Spleen (tissue), 11 donors: ENCODE measurements at regions not wholly inside any gene's neighbourhood (a gene's known extent, or its start where the extent isn't known, plus 50 kb on each side); places are given as distances from the start of the nearest gene placed in this dataset.

Source experiments
- DNase-seq: peaks from one replicate; pipeline ENCODE4 v3.0.0-alpha.2; 2020
- H3K27ac ChIP-seq, 8 donors: fragments of 200-600 bp; sonication (generic) in 7 of 8; 1 replicate in 4 of 8; 2 replicates in 4 of 8; pipeline versions ENCODE4 v1.5.0 to v1.8.0; 2016 to 2021; ENCODE audit warnings: inconsistent platforms in 4 of 8, mild to moderate bottlenecking in 4 of 8, moderate library complexity in 1 of 8
- H3K27me3 ChIP-seq, 7 donors: fragments of 200-600 bp; sonication (generic) in 6 of 7; replicated peaks in 1 of 7; 1 replicate in 4 of 7; 2 replicates in 3 of 7; pipeline versions ENCODE4 v1.5.0 to v1.8.0; 2016 to 2021; ENCODE audit warnings: inconsistent platforms in 3 of 7, mild to moderate bottlenecking in 1 of 7
- H3K36me3 ChIP-seq, 6 donors: fragments of 200-600 bp; sonication (generic) in 5 of 6; 1 replicate in 4 of 6; 2 replicates in 2 of 6; pipeline versions ENCODE4 v1.5.0 to v1.8.0; 2016 to 2021; ENCODE audit warnings: inconsistent platforms in 2 of 6
- H3K4me1 ChIP-seq, 6 donors: fragments of 200-600 bp; sonication (generic) in 5 of 6; 1 replicate in 3 of 6; 2 replicates in 3 of 6; pipeline versions ENCODE4 v1.5.0 to v1.8.0; 2016 to 2021; ENCODE audit warnings: inconsistent platforms in 3 of 6
- H3K4me3 ChIP-seq, 8 donors: fragments of 200-600 bp; sonication (generic) in 7 of 8; 1 replicate in 4 of 8; 2 replicates in 4 of 8; pipeline versions ENCODE4 v1.5.0 to v1.8.0; 2016 to 2021; ENCODE audit warnings: inconsistent platforms in 4 of 8, mild to moderate bottlenecking in 4 of 8, moderate library complexity in 2 of 8
- H3K9me3 ChIP-seq, 8 donors: fragments of 200-600 bp; sonication (generic) in 7 of 8; 1 replicate in 4 of 8; 2 replicates in 4 of 8; pipeline versions ENCODE4 v1.5.0 to v1.8.0; 2016 to 2021; ENCODE audit warnings: inconsistent platforms in 4 of 8
- POLR2A ChIP-seq, 3 donors: fragments of 450-650 bp; IDR thresholded peaks; one replicate each; pipeline ENCODE4 v1.5.1; 2017; ENCODE audit warnings: antibody characterized with exemption in 3 of 3, mild to moderate bottlenecking in 1 of 3
- POLR2AphosphoS5 ChIP-seq, 3 donors: sonication (generic); formaldehyde crosslinking; IDR thresholded peaks; one replicate each; pipeline ENCODE4 v1.5.1; 2017; ENCODE audit warnings: antibody characterized with exemption in 3 of 3
- WGBS, 5 donors: extraction: QIAGEN DNeasy Blood & Tissue Kit in 3 of 5; methylation state at CpG; one replicate each; pipeline versions ENCODE4 v1.1.5 to v1.1.7; 2013 to 2018; 5-methylcytosine and 5-hydroxymethylcytosine counted together
- intact Hi-C: fragments of 100-400 bp; cut with DNase I; formaldehyde crosslinking; loops from one replicate; pipeline ENCODE4 v1.15.0; 2023; ENCODE audit warnings: low total_unique reads
- TF ChIP-seq, protein P1 (sequence below), 11 experiments: fragments of 200-600 bp in 7 of 11; fragments of 450-650 bp in 4 of 11; sonication (generic) in 4 of 11; IDR thresholded peaks in 8 of 11; conservative IDR thresholded peaks in 3 of 11; 1 replicate in 7 of 11; 2 replicates in 4 of 11; pipeline versions ENCODE4 v1.4.0 to v1.8.0; 2016 to 2021; ENCODE audit warnings: antibody characterized with exemption in 11 of 11, inconsistent platforms in 4 of 11, mild to moderate bottlenecking in 1 of 11
- donor health status: healthy with polysubstance abuse.
- donor health status: DM: no; HTN: no; CAD: no; lungs with moderate emphysema.
- donor health status: DM: no; HTN: no; CAD: no.
- donor health status: Bipolar disorder and iron deficiency.
- donor health status: healthy.
- donor health status: DM: no; HTN: no; CAD: no.
- donor health status: DM: yes; HTN: yes; CAD: no.

DNA sequence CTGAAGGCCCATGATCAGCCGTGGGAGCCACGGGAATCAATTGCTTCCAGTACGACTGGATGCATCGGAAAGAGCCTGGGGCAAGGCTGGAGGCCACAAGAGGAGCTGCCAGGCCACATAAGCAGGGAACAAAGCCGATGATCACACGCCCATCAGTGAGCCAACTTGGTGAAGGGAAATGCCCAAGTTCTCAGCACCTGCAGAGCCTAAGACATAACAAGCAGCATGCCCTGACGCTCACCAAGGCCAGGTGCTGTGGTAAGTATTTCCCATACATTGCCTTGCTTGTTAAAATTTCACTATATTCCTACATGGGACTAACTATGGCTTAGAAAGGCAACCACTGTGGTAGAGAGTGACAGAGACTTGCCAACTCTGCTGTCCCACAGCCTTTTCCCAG is 555.9 kb downstream of the BCL11B start:
- 82 to 92% (median 87%) methylated on average over 3 to 7 of the region's 7 CpGs for WGBS, 5 donors
- no peak overlapping the region for H3K4me3 ChIP-seq
- H3K27ac ChIP-seq, result no peak overlapping the region
- no peaks in the 10 kb centered on the region for H3K9me3 ChIP-seq
- intact Hi-C loops, result no loop called here
- no peaks in the 10 kb centered on the region for H3K4me1 ChIP-seq
- TF ChIP-seq POLR2A (IDR thresholded peaks at IDR 0.05), result no peak
- TF ChIP-seq, protein P1, sequence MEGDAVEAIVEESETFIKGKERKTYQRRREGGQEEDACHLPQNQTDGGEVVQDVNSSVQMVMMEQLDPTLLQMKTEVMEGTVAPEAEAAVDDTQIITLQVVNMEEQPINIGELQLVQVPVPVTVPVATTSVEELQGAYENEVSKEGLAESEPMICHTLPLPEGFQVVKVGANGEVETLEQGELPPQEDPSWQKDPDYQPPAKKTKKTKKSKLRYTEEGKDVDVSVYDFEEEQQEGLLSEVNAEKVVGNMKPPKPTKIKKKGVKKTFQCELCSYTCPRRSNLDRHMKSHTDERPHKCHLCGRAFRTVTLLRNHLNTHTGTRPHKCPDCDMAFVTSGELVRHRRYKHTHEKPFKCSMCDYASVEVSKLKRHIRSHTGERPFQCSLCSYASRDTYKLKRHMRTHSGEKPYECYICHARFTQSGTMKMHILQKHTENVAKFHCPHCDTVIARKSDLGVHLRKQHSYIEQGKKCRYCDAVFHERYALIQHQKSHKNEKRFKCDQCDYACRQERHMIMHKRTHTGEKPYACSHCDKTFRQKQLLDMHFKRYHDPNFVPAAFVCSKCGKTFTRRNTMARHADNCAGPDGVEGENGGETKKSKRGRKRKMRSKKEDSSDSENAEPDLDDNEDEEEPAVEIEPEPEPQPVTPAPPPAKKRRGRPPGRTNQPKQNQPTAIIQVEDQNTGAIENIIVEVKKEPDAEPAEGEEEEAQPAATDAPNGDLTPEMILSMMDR (IDR thresholded peaks at IDR 0.05 in 8 of 11, conservative IDR thresholded peaks at IDR 0.05 in 3 of 11), result no peak
- TF ChIP-seq POLR2AphosphoS5 (IDR thresholded peaks at IDR 0.05), result no peak
- DNase-seq, result no peak
- no peaks in the 10 kb centered on the region for H3K36me3 ChIP-seq
- H3K27me3 ChIP-seq, result no peaks in the 10 kb centered on the region

- 65 to 93% (median 82%) methylated on average over 1 of the region's 1 CpG for WGBS, 5 donors
- intact Hi-C loops, result no loop called here
These were observed 550.9 kb downstream of the BCL11B start for GRCh38 chr14:98721061-98721460.

GRCh38 chr14:98724734-98725133 is 547.3 kb downstream of the BCL11B start:
- TF ChIP-seq, protein P1 (IDR thresholded peaks at IDR 0.05 in 8 of 11, conservative IDR thresholded peaks at IDR 0.05 in 3 of 11), result no peak
- TF ChIP-seq POLR2A (IDR thresholded peaks at IDR 0.05) (no peak), POLR2AphosphoS5 (IDR thresholded peaks at IDR 0.05) (no peak)
- no peaks in the 10 kb centered on the region for H3K36me3 ChIP-seq
- peaks cover 0 to 18% (median 0%) of the 10 kb centered on the region in 7 donors for H3K27me3 ChIP-seq
- DNase-seq, result no peak
- no peaks in the 10 kb centered on the region for H3K9me3 ChIP-seq
- no peaks in the 10 kb centered on the region for H3K4me1 ChIP-seq
- WGBS, 5 donors, result 66 to 74% (median 69%) methylated on average over 9 of the region's 9 CpGs
- H3K27ac ChIP-seq, result no peak overlapping the region
- no peak overlapping the region for H3K4me3 ChIP-seq
- intact Hi-C loops, result no loop called here

More at GRCh38 chr14:98721061-98721460, 550.9 kb downstream of the BCL11B start:
- H3K27me3 ChIP-seq, result peaks cover 0 to 11% (median 0%) of the 10 kb centered on the region in 7 donors
- H3K27ac ChIP-seq, result no peak overlapping the region
- H3K36me3 ChIP-seq, result no peaks in the 10 kb centered on the region
- DNase-seq, result no peak
- TF ChIP-seq POLR2A (IDR thresholded peaks at IDR 0.05) (no peak), POLR2AphosphoS5 (IDR thresholded peaks at IDR 0.05) (no peak)
- TF ChIP-seq, protein P1 (IDR thresholded peaks at IDR 0.05 in 8 of 11, conservative IDR thresholded peaks at IDR 0.05 in 3 of 11), result no peak
- H3K9me3 ChIP-seq, result no peaks in the 10 kb centered on the region
- no peak overlapping the region for H3K4me3 ChIP-seq
- H3K4me1 ChIP-seq, result no peaks in the 10 kb centered on the region

- no peaks in the 10 kb centered on the region for H3K9me3 ChIP-seq
- no peak for DNase-seq
- no peaks in the 10 kb centered on the region for H3K4me1 ChIP-seq
- 63 to 80% (median 73%) methylated on average over 7 of the region's 7 CpGs for WGBS, 5 donors
- H3K4me3 ChIP-seq, result no peak overlapping the region
- H3K27ac ChIP-seq, result no peak overlapping the region
- H3K36me3 ChIP-seq, result no peaks in the 10 kb centered on the region
- no peak for TF ChIP-seq POLR2A (IDR thresholded peaks at IDR 0.05)
- TF ChIP-seq, protein P1 (IDR thresholded peaks at IDR 0.05 in 8 of 11, conservative IDR thresholded peaks at IDR 0.05 in 3 of 11), result no peak
- no peak for TF ChIP-seq POLR2AphosphoS5 (IDR thresholded peaks at IDR 0.05)
- intact Hi-C loops, result no loop called here
- peaks cover 0 to 18% (median 0%) of the 10 kb centered on the region in 7 donors for H3K27me3 ChIP-seq
These were observed 546.8 kb downstream of the BCL11B start for GRCh38 chr14:98725191-98725590.
